ENCODE measurements at regions not wholly inside any gene's neighbourhood (a gene's known extent, or its start where the extent isn't known, plus 50 kb on each side); places are given as distances from the start of the nearest gene placed in this dataset.

GRCh38 chr5:84650429-84650828 is 265.7 kb upstream of the EDIL3 start:
- DNase-seq (ENCODE audit: low spot score) = no peak
- FAIRE-seq = no peak
- H2AFZ ChIP-seq (ENCODE audit: low read length) = no peak overlapping the region
- H4K20me1 ChIP-seq (ENCODE audit: insufficient read depth, low read length) = no peaks in the 10 kb centered on the region
- POLR2A ChIA-PET = no interaction called here
- BruUV-seq (replicated peaks) = no TSS peak
- H3K27ac ChIP-seq (ENCODE audit: extremely low read length, insufficient read depth, low read length) = no peak overlapping the region
- no peak for TF ChIP-seq ZMAT3 (CRISPR knock-in tag; conservative IDR thresholded peaks at IDR 0.05)
- TF ChIP-seq ZNF251 (CRISPR knock-in tag; IDR thresholded peaks at IDR 0.05) = no peak
- TF ChIP-seq, protein P1, sequence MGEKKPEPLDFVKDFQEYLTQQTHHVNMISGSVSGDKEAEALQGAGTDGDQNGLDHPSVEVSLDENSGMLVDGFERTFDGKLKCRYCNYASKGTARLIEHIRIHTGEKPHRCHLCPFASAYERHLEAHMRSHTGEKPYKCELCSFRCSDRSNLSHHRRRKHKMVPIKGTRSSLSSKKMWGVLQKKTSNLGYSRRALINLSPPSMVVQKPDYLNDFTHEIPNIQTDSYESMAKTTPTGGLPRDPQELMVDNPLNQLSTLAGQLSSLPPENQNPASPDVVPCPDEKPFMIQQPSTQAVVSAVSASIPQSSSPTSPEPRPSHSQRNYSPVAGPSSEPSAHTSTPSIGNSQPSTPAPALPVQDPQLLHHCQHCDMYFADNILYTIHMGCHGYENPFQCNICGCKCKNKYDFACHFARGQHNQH (CRISPR knock-in tag; IDR thresholded peaks at IDR 0.05) = no peak
- TF ChIP-seq ZNF264 (CRISPR knock-in tag; IDR thresholded peaks at IDR 0.05) = no peak
- no peak for TF ChIP-seq ZNF24 (IDR thresholded peaks at IDR 0.05)
- no peak for TF ChIP-seq SSRP1 (CRISPR knock-in tag; IDR thresholded peaks at IDR 0.05)
- no peak for TF ChIP-seq SP5 (CRISPR knock-in tag; IDR thresholded peaks at IDR 0.05; ENCODE audit: borderline replicate concordance, low read depth)
- no peak for TF ChIP-seq ZNF644 (CRISPR knock-in tag; IDR thresholded peaks at IDR 0.05; ENCODE audit: low read depth)
- TF ChIP-seq HMG20A (CRISPR knock-in tag; IDR thresholded peaks at IDR 0.05; ENCODE audit: borderline replicate concordance) = no peak
- in situ Hi-C loops (cut with HindIII; ENCODE audit: extremely low pct_ligation_motif_present, low pct_unique_long_range_greater_than_20kb) (no loop called here), intact Hi-C loops (cut with micrococcal nuclease; ENCODE audit: unreplicated experiment) (no loop called here)
- CTCF ChIA-PET (ENCODE audit: low intra/inter-chr PET ratio, low total read pairs) = no interaction called here
- 0% methylated on average over 1 of the region's 1 CpG for WGBS (ENCODE audit: low lambda C conversion rate)
- H3K9me3 ChIP-seq (ENCODE audit: low read length) = no peaks in the 10 kb centered on the region
- no peaks in the 10 kb centered on the region for H3K4me1 ChIP-seq (ENCODE audit: insufficient read depth, low read length)
- no peaks in the 10 kb centered on the region for H3K36me3 ChIP-seq (replicated peaks in 1 of 2; ENCODE audit: control insufficient read depth in 1 of 2, insufficient read depth in 2 of 2, low read length in 2 of 2)
- no peak overlapping the region for H3K9ac ChIP-seq (ENCODE audit: insufficient read depth, low read depth, low read length)
- H3K4me3 ChIP-seq (replicated peaks in 1 of 3; ENCODE audit: insufficient read depth in 1 of 3, low read depth in 2 of 3, low read length in 3 of 3) = no peak overlapping the region
- no peaks in the 10 kb centered on the region for H3K79me2 ChIP-seq (ENCODE audit: insufficient read depth, low read length)
- no peak for ATAC-seq
- H3K27me3 ChIP-seq (ENCODE audit: control insufficient read depth in 1 of 2, insufficient read depth in 2 of 2, low read length in 2 of 2) = no peaks in the 10 kb centered on the region; a peak in 1 of 5 replicates
- no peak overlapping the region for H3K4me2 ChIP-seq (ENCODE audit: low read depth, low read length)

- Histone ChIP-seq H3K36me3 (replicated peaks in 1 of 2; ENCODE audit: control insufficient read depth in 1 of 2, insufficient read depth in 2 of 2, low read length in 2 of 2) (no peaks in the 10 kb centered on the region), H4K20me1 (ENCODE audit: insufficient read depth, low read length) (no peaks in the 10 kb centered on the region), H3K27ac (ENCODE audit: extremely low read length, insufficient read depth, low read length) (no peak overlapping the region), H3K4me1 (ENCODE audit: insufficient read depth, low read length) (no peaks in the 10 kb centered on the region), H3K9me3 (ENCODE audit: low read length) (no peaks in the 10 kb centered on the region), H3K4me3 (replicated peaks in 1 of 3; ENCODE audit: insufficient read depth in 1 of 3, low read depth in 2 of 3, low read length in 3 of 3) (no peak overlapping the region), H3K27me3 (ENCODE audit: control insufficient read depth in 1 of 2, insufficient read depth in 2 of 2, low read length in 2 of 2) (no peaks in the 10 kb centered on the region; a peak in 1 of 5 replicates), H3K4me2 (ENCODE audit: low read depth, low read length) (no peak overlapping the region), H2AFZ (ENCODE audit: low read length) (no peak overlapping the region), H3K9ac (ENCODE audit: insufficient read depth, low read depth, low read length) (no peak overlapping the region), H3K79me2 (ENCODE audit: insufficient read depth, low read length) (no peaks in the 10 kb centered on the region)
- FAIRE-seq (no peak), ATAC-seq (no peak), DNase-seq (ENCODE audit: low spot score) (no peak)
- TF ChIP-seq MAFK (conservative IDR thresholded peaks at IDR 0.05 in 1 of 2, IDR thresholded peaks at IDR 0.05 in 1 of 2; ENCODE audit: low read length in 2 of 2) (peak in 1 of 2 experiments; percentile 20; a peak in 1 of 4 replicates), DMAP1 (CRISPR knock-in tag; IDR thresholded peaks at IDR 0.05) (no peak), PHB2 (IDR thresholded peaks at IDR 0.05; ENCODE audit: partially characterized antibody) (no peak), RBM22 (optimal IDR thresholded peaks at IDR 0.05; ENCODE audit: low read length) (no peak), XBP1 (CRISPR knock-in tag; IDR thresholded peaks at IDR 0.05) (no peak), SNAI1 (CRISPR knock-in tag; IDR thresholded peaks at IDR 0.05; ENCODE audit: borderline replicate concordance) (no peak), ZNF281 (CRISPR knock-in tag; IDR thresholded peaks at IDR 0.05; ENCODE audit: borderline replicate concordance) (no peak), ATF5 (CRISPR knock-in tag; IDR thresholded peaks at IDR 0.05; ENCODE audit: low read depth) (no peak), HNF4A (CRISPR knock-in tag; IDR thresholded peaks at IDR 0.05) (no peak)
- intact Hi-C loops (cut with micrococcal nuclease; ENCODE audit: unreplicated experiment) = no loop called here
- 1% methylated on average over 2 of the region's 2 CpGs for WGBS (ENCODE audit: low lambda C conversion rate)
- in situ Hi-C loops (cut with HindIII; ENCODE audit: extremely low pct_ligation_motif_present, low pct_unique_long_range_greater_than_20kb) = no loop called here
- CTCF ChIA-PET (ENCODE audit: low intra/inter-chr PET ratio, low total read pairs) = no interaction called here
- no TSS peak for BruUV-seq (replicated peaks)
- POLR2A ChIA-PET = no interaction called here
These were observed 262.9 kb upstream of the EDIL3 start for GRCh38 chr5:84647581-84647980.

Measured in HepG2 (cell line).